ENCODE measurements at regions not wholly inside any gene's neighbourhood (a gene's known extent, or its start where the extent isn't known, plus 50 kb on each side); places are given as distances from the start of the nearest gene placed in this dataset.
A peak's percentile ranks its signal among the peaks of the same experiment; 100 is the strongest.

DNA sequence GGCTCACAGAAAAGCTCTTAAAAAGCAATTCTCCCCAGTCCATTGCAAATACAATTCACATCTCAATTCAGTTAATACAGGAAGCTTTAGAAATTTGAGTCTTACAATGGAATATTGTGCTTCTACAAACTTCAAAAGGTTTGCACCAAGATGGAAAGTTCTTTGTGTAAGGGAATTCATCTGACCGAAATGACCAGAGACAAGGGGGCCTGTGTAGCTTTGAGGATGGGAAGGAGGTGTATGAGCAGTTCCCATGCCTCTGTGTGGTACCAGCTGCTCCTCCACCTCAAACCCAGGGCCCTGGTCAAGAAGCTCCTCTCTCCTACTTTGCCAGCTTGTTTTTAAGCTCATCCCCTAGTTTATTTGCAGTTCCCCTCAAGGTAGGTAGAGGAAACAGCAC lies 312.8 kb upstream of the PKDCC start:
- no peak for TF ChIP-seq CTCF (IDR thresholded peaks at IDR 0.05; ENCODE audit: insufficient read depth, low read depth, low read length, missing control alignments)
- DNase-seq (ENCODE audit: low read depth): no peak
- no peak overlapping the region for H3K4me3 ChIP-seq (ENCODE audit: low read depth, low read length)

DNA sequence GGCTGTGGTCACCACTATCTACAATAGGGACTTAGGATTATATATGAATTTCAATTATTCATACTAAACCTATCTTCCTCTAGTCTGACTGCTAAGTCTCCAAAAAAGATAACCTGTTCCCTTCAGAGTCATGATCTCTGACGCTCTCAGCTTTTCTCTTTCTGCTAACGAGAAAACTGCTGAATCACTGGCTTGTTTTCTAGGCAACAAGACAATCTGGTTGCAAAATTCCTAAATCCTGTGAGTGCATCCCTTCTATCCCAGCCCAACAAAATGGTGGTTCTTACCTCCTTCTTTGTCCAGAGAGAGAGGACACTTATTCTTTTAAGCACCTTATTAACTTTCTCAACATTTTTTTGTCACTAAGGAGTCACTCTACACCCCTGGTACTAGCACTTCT lies 312.3 kb upstream of the PKDCC start:
- no peak for TF ChIP-seq CTCF (IDR thresholded peaks at IDR 0.05; ENCODE audit: insufficient read depth, low read depth, low read length, missing control alignments)
- no peak for DNase-seq (ENCODE audit: low read depth)
- H3K4me3 ChIP-seq (ENCODE audit: low read depth, low read length): no peak overlapping the region

DNA sequence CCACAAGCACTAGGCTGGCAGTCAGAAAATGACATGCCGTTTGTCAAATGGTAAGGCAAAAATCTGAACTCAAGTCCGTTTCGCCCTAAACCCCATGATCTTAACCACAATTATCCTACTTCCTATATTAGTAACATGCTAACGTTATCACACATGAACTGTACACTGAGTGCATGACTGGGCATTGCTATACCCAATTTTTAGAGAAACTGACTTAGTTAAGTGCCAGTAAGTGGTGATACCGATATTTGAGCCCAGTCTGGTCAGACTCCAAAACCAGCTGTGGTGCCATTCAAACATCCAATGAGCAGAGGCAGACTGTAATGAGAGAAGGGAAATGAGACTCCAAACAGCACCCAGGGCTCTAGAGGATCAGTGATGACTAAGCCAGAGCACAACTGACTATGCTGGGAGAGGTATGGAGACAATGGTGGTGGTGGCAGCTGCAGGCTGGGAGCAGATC lies 311.7 kb upstream of the PKDCC start:
- DNase-seq (ENCODE audit: low read depth): peak; percentile 68
- no peak for TF ChIP-seq CTCF (IDR thresholded peaks at IDR 0.05; ENCODE audit: insufficient read depth, low read depth, low read length, missing control alignments)
- H3K4me3 ChIP-seq (ENCODE audit: low read depth, low read length): no peak overlapping the region

DNA sequence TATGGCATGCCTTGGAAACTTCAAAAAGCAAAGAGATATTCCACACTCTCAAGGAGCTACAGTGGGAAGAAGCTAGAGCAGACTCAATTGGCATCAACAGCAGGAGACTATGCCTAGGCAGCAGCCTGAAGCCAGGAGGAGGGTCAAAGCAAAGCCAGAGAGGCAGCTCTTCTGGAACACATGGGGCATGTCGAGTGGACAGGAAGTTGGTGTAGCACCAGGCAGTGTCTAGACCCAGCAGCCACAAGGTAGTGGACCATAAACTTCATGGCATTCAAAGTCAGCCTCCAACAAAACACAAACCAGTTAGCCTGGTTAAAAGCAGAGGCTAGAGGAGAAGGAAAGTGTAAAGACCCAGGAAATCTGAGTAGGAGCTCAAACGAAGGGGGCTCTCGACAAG lies 311.2 kb upstream of the PKDCC start:
- no peak for DNase-seq (ENCODE audit: low read depth)
- no peak for TF ChIP-seq CTCF (IDR thresholded peaks at IDR 0.05; ENCODE audit: insufficient read depth, low read depth, low read length, missing control alignments)
- no peak overlapping the region for H3K4me3 ChIP-seq (ENCODE audit: low read depth, low read length)

- DNase-seq (ENCODE audit: low read depth): no peak
- TF ChIP-seq CTCF (IDR thresholded peaks at IDR 0.05; ENCODE audit: insufficient read depth, low read depth, low read length, missing control alignments): no peak
- H3K4me3 ChIP-seq (ENCODE audit: low read depth, low read length): no peak overlapping the region
These were observed 309.9 kb upstream of the PKDCC start for GRCh38 chr2:41737888-41738287.

DNA sequence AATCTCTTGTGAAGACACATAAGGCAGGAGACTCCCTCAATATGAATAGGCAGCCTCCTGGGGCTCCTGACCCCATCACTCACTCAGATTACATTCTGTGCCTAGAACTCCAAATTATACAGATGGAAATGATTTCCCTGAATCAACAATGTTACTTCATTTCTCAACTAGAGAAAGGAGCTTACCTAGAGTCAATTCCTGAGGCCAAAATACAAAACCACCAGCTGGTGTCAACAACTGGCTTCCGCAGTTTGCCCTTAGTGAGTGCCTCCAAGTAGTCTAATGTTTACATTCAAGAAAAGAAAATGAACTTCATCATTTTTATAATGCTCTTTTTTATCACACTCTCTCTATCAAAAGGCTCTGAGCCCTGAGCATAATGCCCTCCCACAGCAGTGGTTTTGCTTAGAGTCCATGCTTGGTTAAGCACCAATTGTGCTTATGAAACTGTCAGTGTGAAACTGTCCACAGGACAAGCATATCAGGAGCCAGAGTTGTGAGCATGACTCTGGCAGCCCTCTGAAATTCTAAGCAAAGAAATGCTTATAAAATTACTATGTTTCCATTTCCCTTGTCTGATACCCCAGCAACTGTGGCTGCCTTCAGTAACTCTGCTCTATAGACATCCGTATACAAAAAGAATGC lies 305.7 kb upstream of the PKDCC start:
- DNase-seq (ENCODE audit: low read depth): peak; percentile 60
- no peak for TF ChIP-seq CTCF (IDR thresholded peaks at IDR 0.05; ENCODE audit: insufficient read depth, low read depth, low read length, missing control alignments)
- no peak overlapping the region for H3K4me3 ChIP-seq (ENCODE audit: low read depth, low read length)

- H3K4me3 ChIP-seq (ENCODE audit: low read depth, low read length): no peak overlapping the region
- TF ChIP-seq CTCF (IDR thresholded peaks at IDR 0.05; ENCODE audit: insufficient read depth, low read depth, low read length, missing control alignments): no peak
- DNase-seq (ENCODE audit: low read depth): no peak
These were observed 304.5 kb upstream of the PKDCC start for GRCh38 chr2:41743324-41743723.

Measured in GM12865 (cell line).